Right atrium auricular region (tissue), 2 donors: ENCODE measurements at regions not wholly inside any gene's neighbourhood (a gene's known extent, or its start where the extent isn't known, plus 50 kb on each side); places are given as distances from the start of the nearest gene placed in this dataset.

Experiments used
- DNase-seq: peaks from one replicate; pipeline ENCODE4 v3.0.0-alpha.2; 2019; ENCODE audit warnings: low spot score
- H3K27ac ChIP-seq, 2 donors: fragments of 200-600 bp; sonication (generic); 1 replicate in 1 of 2; 2 replicates in 1 of 2; pipeline ENCODE4 v1.5.1; 2016 to 2019
- H3K27me3 ChIP-seq, 2 donors: fragments of 200-600 bp; sonication (generic); one replicate each; pipeline versions ENCODE4 v1.5.1 to v1.6.0; 2017 to 2019
- H3K36me3 ChIP-seq: fragments of 200-600 bp; sonication (generic); one replicate; pipeline ENCODE4 v1.5.1; 2016
- H3K4me1 ChIP-seq, 2 donors: fragments of 200-600 bp; sonication (generic); one replicate each; pipeline versions ENCODE4 v1.5.1 to v1.6.0; 2017 to 2019
- H3K4me3 ChIP-seq, 2 donors: fragments of 200-600 bp; sonication (generic); 1 replicate in 1 of 2; 2 replicates in 1 of 2; pipeline ENCODE4 v1.5.1; 2017 to 2019; ENCODE audit warnings: mild to moderate bottlenecking in 1 of 2, moderate library complexity in 1 of 2
- H3K9me3 ChIP-seq, 2 donors: fragments of 200-600 bp; sonication (generic); one replicate each; pipeline ENCODE4 v1.5.1; 2019
- CTCF ChIP-seq, 2 donors: fragments of 200-600 bp; sonication (generic); IDR thresholded peaks; one replicate each; pipeline ENCODE4 v1.5.1; 2019; ENCODE audit warnings: antibody characterized with exemption in 2 of 2

- Histone ChIP-seq H3K27me3 (no peaks in the 10 kb centered on the region), H3K27ac (no peak overlapping the region), H3K9me3 (no peaks in the 10 kb centered on the region), H3K4me1 (no peaks in the 10 kb centered on the region), H3K4me3 (no peak overlapping the region), H3K36me3 (no peaks in the 10 kb centered on the region)
- no peak for DNase-seq
- no peak for TF ChIP-seq CTCF (IDR thresholded peaks at IDR 0.05)
Measured at GRCh38 chr7:144908943-144909556, 73.2 kb upstream of the TPK1 start.

- no peaks in the 10 kb centered on the region for H3K4me1 ChIP-seq
- H3K9me3 ChIP-seq: no peaks in the 10 kb centered on the region
- no peaks in the 10 kb centered on the region for H3K36me3 ChIP-seq
- no peaks in the 10 kb centered on the region for H3K27me3 ChIP-seq
- H3K27ac ChIP-seq: no peak overlapping the region
- DNase-seq: no peak
- H3K4me3 ChIP-seq: no peak overlapping the region
- TF ChIP-seq CTCF (IDR thresholded peaks at IDR 0.05): no peak
Measured at GRCh38 chr7:144908324-144908723, 72.5 kb upstream of the TPK1 start.

- H3K4me3 ChIP-seq: no peak overlapping the region
- DNase-seq: no peak
- no peaks in the 10 kb centered on the region for H3K27me3 ChIP-seq
- no peaks in the 10 kb centered on the region for H3K36me3 ChIP-seq
- TF ChIP-seq CTCF (IDR thresholded peaks at IDR 0.05): no peak
- H3K4me1 ChIP-seq: no peaks in the 10 kb centered on the region
- H3K27ac ChIP-seq: no peak overlapping the region
- H3K9me3 ChIP-seq: no peaks in the 10 kb centered on the region
Measured at GRCh38 chr7:144907577-144907976, 71.7 kb upstream of the TPK1 start.

GRCh38 chr7:144903201-144903600 lies 67.3 kb upstream of the TPK1 start:
- Histone ChIP-seq H3K4me1 (no peaks in the 10 kb centered on the region), H3K27me3 (no peaks in the 10 kb centered on the region), H3K9me3 (no peaks in the 10 kb centered on the region), H3K4me3 (no peak overlapping the region), H3K36me3 (no peaks in the 10 kb centered on the region), H3K27ac (no peak overlapping the region)
- no peak for TF ChIP-seq CTCF (IDR thresholded peaks at IDR 0.05)
- DNase-seq: no peak

- no peak for TF ChIP-seq CTCF (IDR thresholded peaks at IDR 0.05)
- Histone ChIP-seq H3K27ac (no peak overlapping the region), H3K36me3 (no peaks in the 10 kb centered on the region), H3K4me1 (no peaks in the 10 kb centered on the region), H3K4me3 (no peak overlapping the region), H3K27me3 (no peaks in the 10 kb centered on the region), H3K9me3 (no peaks in the 10 kb centered on the region)
- DNase-seq: no peak
Measured at GRCh38 chr7:144892761-144893160, 56.9 kb upstream of the TPK1 start.
